Endothelial cell (in vitro differentiated cells): ENCODE measurements at regions not wholly inside any gene's neighbourhood (a gene's known extent, or its start where the extent isn't known, plus 50 kb on each side); places are given as distances from the start of the nearest gene placed in this dataset.

Experiments used
- DNase-seq: peaks from one replicate; pipeline ENCODE4 v3.0.0; 2021; ENCODE audit warnings: low spot score
- H3K27ac Mint-ChIP-seq: one replicate; pipeline ENCODE4 v1.8.0; 2021; ENCODE audit warnings: mixed read lengths, inconsistent platforms; ENCODE audit not compliant: unreplicated experiment
- H3K27me3 Mint-ChIP-seq: one replicate; pipeline ENCODE4 v1.8.0; 2021; ENCODE audit warnings: mild to moderate bottlenecking, moderate library complexity, mixed read lengths, inconsistent platforms; ENCODE audit not compliant: unreplicated experiment
- H3K36me3 Mint-ChIP-seq: one replicate; pipeline ENCODE4 v1.8.0; 2021; ENCODE audit warnings: mild to moderate bottlenecking, low read depth, mixed read lengths, inconsistent platforms; ENCODE audit not compliant: unreplicated experiment
- H3K4me1 Mint-ChIP-seq: one replicate; pipeline ENCODE4 v1.8.0; 2021; ENCODE audit warnings: mild to moderate bottlenecking, mixed read lengths, inconsistent platforms; ENCODE audit not compliant: unreplicated experiment
- H3K4me3 Mint-ChIP-seq: one replicate; pipeline ENCODE4 v1.8.0; 2021; ENCODE audit warnings: mild to moderate bottlenecking, mixed read lengths, inconsistent platforms; ENCODE audit not compliant: unreplicated experiment
- H3K9me3 Mint-ChIP-seq: one replicate; pipeline ENCODE4 v1.8.0; 2021; ENCODE audit warnings: mixed read lengths, inconsistent platforms; ENCODE audit not compliant: unreplicated experiment
- CTCF ChIP-seq: fragments of 200-600 bp; sonication (generic); IDR thresholded peaks from one replicate; pipeline ENCODE4 v1.5.0; 2021; ENCODE audit warnings: antibody characterized with exemption; ENCODE audit not compliant: unreplicated experiment

- Mint-ChIP-seq H3K27ac (no peak overlapping the region), H3K27me3 (no peaks in the 10 kb centered on the region), H3K4me1 (peaks cover 2% of the 10 kb centered on the region)
Measured at GRCh38 chr4:117654079-117654478, 380.2 kb upstream of the NDST3 start.

GRCh38 chr4:117660668-117661067 is 373.6 kb upstream of the NDST3 start:
- Mint-ChIP-seq H3K9me3 (no peaks in the 10 kb centered on the region), H3K27ac (no peak overlapping the region), H3K27me3 (no peaks in the 10 kb centered on the region), H3K36me3 (no peaks in the 10 kb centered on the region), H3K4me3 (no peak overlapping the region), H3K4me1 (no peaks in the 10 kb centered on the region)
- no peak for DNase-seq
- TF ChIP-seq CTCF: no peak

More at GRCh38 chr4:117654079-117654478, 380.2 kb upstream of the NDST3 start:
- Mint-ChIP-seq H3K9me3 (no peaks in the 10 kb centered on the region), H3K36me3 (no peaks in the 10 kb centered on the region), H3K4me3 (no peak overlapping the region)
- TF ChIP-seq CTCF: no peak
- DNase-seq: no peak

GRCh38 chr4:117661091-117662072 is 372.9 kb upstream of the NDST3 start:
- Mint-ChIP-seq H3K27me3 (no peaks in the 10 kb centered on the region), H3K4me1 (no peaks in the 10 kb centered on the region), H3K27ac (no peak overlapping the region), H3K36me3 (no peaks in the 10 kb centered on the region), H3K4me3 (no peak overlapping the region), H3K9me3 (no peaks in the 10 kb centered on the region)
- no peak for DNase-seq
- TF ChIP-seq CTCF: no peak

GRCh38 chr4:117664706-117665444 is 369.4 kb upstream of the NDST3 start:
- no peak for TF ChIP-seq CTCF
- Mint-ChIP-seq H3K4me3 (no peak overlapping the region), H3K36me3 (no peaks in the 10 kb centered on the region), H3K9me3 (no peaks in the 10 kb centered on the region), H3K27ac (no peak overlapping the region), H3K4me1 (no peaks in the 10 kb centered on the region), H3K27me3 (no peaks in the 10 kb centered on the region)
- DNase-seq: no peak
